HepG2 (cell line): ENCODE measurements at regions not wholly inside any gene's neighbourhood (a gene's known extent, or its start where the extent isn't known, plus 50 kb on each side); places are given as distances from the start of the nearest gene placed in this dataset.

ENCODE experiments used
- ATAC-seq: fragments of 200-7000 bp; cut with Tn5 transposase; 3 replicates; pipeline ENCODE4 v1.9.1; 2020; ENCODE audit warnings: mild to moderate bottlenecking, moderate library complexity
- BruUV-seq: library from RNA; stranded (reverse); fragments of 400-500 nt; replicated peaks from 2 replicates; lab custom pipeline; 2021; lab: Mats Ljungman, UMichigan
- CTCF ChIA-PET: fragments of 300-600 bp; formaldehyde crosslinking; extraction: SDS; loops from one replicate; lab custom pipeline; 2021; ENCODE audit warnings: low total read pairs, inconsistent platforms, low intra/inter-chr PET ratio; lab: Yijun Ruan, JAX
- POLR2A ChIA-PET: fragments of 350-600 bp; sonication (Branson Sonifier 250); formaldehyde crosslinking; loops from one replicate; lab custom pipeline; 2020; ENCODE audit warnings: antibody characterized with exemption, inconsistent platforms; lab: Yijun Ruan, JAX
- DNase-seq: peaks from one replicate; pipeline ENCODE4 v3.0.0-alpha.2; 2015; ENCODE audit warnings: low spot score
- FAIRE-seq: peaks from 3 replicates; lab custom pipeline; 2011; peaks lifted over from hg19 to GRCh38; lab: Jason Lieb, UNC
- H2AFZ ChIP-seq: one replicate; pipeline ENCODE4 v1.6.1; 2011; ENCODE audit warnings: low read length, inconsistent platforms
- H3K27ac ChIP-seq: fragments of 300-600 bp; 3 replicates; pipeline ENCODE4 v1.8.0; 2011; ENCODE audit warnings: mixed run types, mild to moderate bottlenecking, mixed read lengths, low read length, inconsistent platforms; ENCODE audit not compliant: insufficient read depth; ENCODE audit errors: extremely low read length
- H3K27me3 ChIP-seq, 2 experiments: fragments of 200-600 bp in 1 of 2; 2 replicates in 1 of 2; 3 replicates in 1 of 2; pipeline versions ENCODE4 v1.6.0 to v1.8.0; 2011; ENCODE audit warnings: low read length in 2 of 2, mild to moderate bottlenecking in 2 of 2, moderate library complexity in 2 of 2, inconsistent platforms in 1 of 2; ENCODE audit not compliant: insufficient read depth in 2 of 2, control insufficient read depth in 1 of 2
- H3K36me3 ChIP-seq, 2 experiments: fragments of 200-600 bp in 1 of 2; replicated peaks in 1 of 2; 2 replicates in 1 of 2; 3 replicates in 1 of 2; pipeline versions ENCODE4 v1.5.1 to v1.8.0; 2011; ENCODE audit warnings: low read length in 2 of 2, inconsistent platforms in 1 of 2; ENCODE audit not compliant: insufficient read depth in 2 of 2, control insufficient read depth in 1 of 2
- H3K4me1 ChIP-seq: 2 replicates; pipeline ENCODE4 v1.5.1; 2012; ENCODE audit warnings: low read length, inconsistent platforms; ENCODE audit not compliant: insufficient read depth
- H3K4me2 ChIP-seq: 2 replicates; pipeline ENCODE4 v1.6.0; 2011; ENCODE audit warnings: low read depth, low read length, inconsistent platforms
- H3K4me3 ChIP-seq, 3 experiments: fragments of 200-600 bp in 1 of 3; sonication (generic), shearing (Covaris generic) in 1 of 3; replicated peaks in 1 of 3; 2 replicates each; pipeline ENCODE4 v1.5.1; 2011 to 2016; ENCODE audit warnings: low read length in 3 of 3, inconsistent platforms in 2 of 3, low read depth in 2 of 3, mild to moderate bottlenecking in 2 of 3, control low read depth in 1 of 3, mixed read lengths in 1 of 3; ENCODE audit not compliant: insufficient read depth in 1 of 3
- H3K79me2 ChIP-seq: one replicate; pipeline ENCODE4 v1.6.1; 2011; ENCODE audit warnings: low read length, inconsistent platforms; ENCODE audit not compliant: insufficient read depth
- H3K9ac ChIP-seq: 2 replicates; pipeline ENCODE4 v1.6.0; 2011; ENCODE audit warnings: mild to moderate bottlenecking, low read depth, low read length, inconsistent platforms; ENCODE audit not compliant: insufficient read depth
- H3K9me3 ChIP-seq: 2 replicates; pipeline ENCODE4 v1.5.1; 2012; ENCODE audit warnings: mild to moderate bottlenecking, low read length
- H4K20me1 ChIP-seq: 2 replicates; pipeline ENCODE4 v1.6.0; 2011; ENCODE audit warnings: inconsistent platforms, mild to moderate bottlenecking, low read length, moderate library complexity; ENCODE audit not compliant: insufficient read depth
- ARNT ChIP-seq: fragments of 450-650 bp; IDR thresholded peaks from 2 replicates; pipeline ENCODE4 v1.6.1; 2017
- FOXO1 ChIP-seq: sonication (generic); formaldehyde crosslinking; IDR thresholded peaks from 2 replicates; pipeline ENCODE4 v1.4.0; 2020; ENCODE audit warnings: missing genetic modification reagents
- MEF2D ChIP-seq: sonication (generic); formaldehyde crosslinking; IDR thresholded peaks from 2 replicates; pipeline ENCODE4 v1.5.1; 2020; ENCODE audit warnings: mild to moderate bottlenecking, missing genetic modification reagents
- ZBTB2 ChIP-seq: sonication (generic); formaldehyde crosslinking; IDR thresholded peaks from 2 replicates; pipeline ENCODE4 v1.8.0; 2022; ENCODE audit warnings: low read depth, missing genetic modification reagents
- ZNF547 ChIP-seq: sonication (generic); formaldehyde crosslinking; IDR thresholded peaks from 2 replicates; pipeline ENCODE4 v1.5.1; 2020; ENCODE audit warnings: mild to moderate bottlenecking, missing genetic modification reagents
- ZNF549 ChIP-seq: sonication (generic); formaldehyde crosslinking; IDR thresholded peaks from 2 replicates; pipeline ENCODE4 v1.5.0; 2020; ENCODE audit warnings: missing genetic modification reagents
- ZNF562 ChIP-seq: sonication (generic); formaldehyde crosslinking; IDR thresholded peaks from 2 replicates; pipeline ENCODE4 v1.8.0; 2022; ENCODE audit warnings: missing genetic modification reagents, borderline replicate concordance
- ZNF609 ChIP-seq: sonication (generic); formaldehyde crosslinking; IDR thresholded peaks from 2 replicates; pipeline ENCODE4 v1.4.0; 2020; ENCODE audit warnings: mild to moderate bottlenecking, missing genetic modification reagents, borderline replicate concordance
- ZNF646 ChIP-seq: sonication (generic); formaldehyde crosslinking; IDR thresholded peaks from 2 replicates; pipeline ENCODE4 v1.9.0; 2021; ENCODE audit warnings: mild to moderate bottlenecking, missing genetic modification reagents
- ZNF672 ChIP-seq: sonication (generic); formaldehyde crosslinking; IDR thresholded peaks from 2 replicates; pipeline ENCODE4 v1.8.1; 2022; ENCODE audit warnings: missing genetic modification reagents
- ZNF704 ChIP-seq: sonication (generic); formaldehyde crosslinking; IDR thresholded peaks from 2 replicates; pipeline ENCODE4 v1.8.1; 2023; ENCODE audit warnings: mild to moderate bottlenecking, inconsistent platforms, moderate library complexity, missing genetic modification reagents, borderline replicate concordance
- WGBS: methylation state at CpG from one replicate; pipeline ENCODE4 v1.1.6; 2017; ENCODE audit warnings: low lambda C conversion rate; 5-methylcytosine and 5-hydroxymethylcytosine counted together
- in situ Hi-C: cut with HindIII; loops from 2 replicates; pipeline ENCODE4 v1.10.0; 2017; ENCODE audit warnings: low pct_unique_long_range_greater_than_20kb; ENCODE audit not compliant: extremely low pct_ligation_motif_present
- intact Hi-C: fragments of 100-400 bp; cut with micrococcal nuclease; formaldehyde crosslinking; loops from one replicate; pipeline ENCODE4 v1.10.0; 2022; ENCODE audit not compliant: unreplicated experiment

GRCh38 chr4:188372058-188372457 lies 232.8 kb downstream of the TRIML1 start:
- no TSS peak for BruUV-seq
- ChIA-PET POLR2A (no interaction called here), CTCF (no interaction called here)
- ATAC-seq (no peak), FAIRE-seq (no peak), DNase-seq (no peak)
- H3K36me3 ChIP-seq: no peaks in the 10 kb centered on the region
- peaks cover 0 to 3% of the 10 kb centered on the region in 2 experiments; a peak in 1 of 5 replicates for H3K27me3 ChIP-seq
- H3K9ac ChIP-seq: no peak overlapping the region
- peaks cover 10% of the 10 kb centered on the region for H3K9me3 ChIP-seq
- H3K79me2 ChIP-seq: no peaks in the 10 kb centered on the region
- no peaks in the 10 kb centered on the region for H3K4me1 ChIP-seq
- no peak overlapping the region for H3K27ac ChIP-seq
- H2AFZ ChIP-seq: no peak overlapping the region
- H3K4me2 ChIP-seq: no peak overlapping the region
- H4K20me1 ChIP-seq: no peaks in the 10 kb centered on the region
- H3K4me3 ChIP-seq: no peak overlapping the region
- WGBS: 3% methylated on average over 1 of the region's 1 CpG
- intact Hi-C loops (loop anchor here (5.0 kb wide), 1 partner anchor 765 kb away; no protein-coding TSS in a partner anchor), in situ Hi-C loops (no loop called here)
- TF ChIP-seq ZBTB2: no peak
- TF ChIP-seq FOXO1: no peak
- TF ChIP-seq ZNF547 (CRISPR knock-in tag): no peak
- TF ChIP-seq ZNF672 (CRISPR knock-in tag): no peak
- TF ChIP-seq ZNF609 (CRISPR knock-in tag): no peak
- no peak for TF ChIP-seq MEF2D
- no peak for TF ChIP-seq ZNF646
- TF ChIP-seq ARNT: no peak
- TF ChIP-seq ZNF704 (CRISPR knock-in tag): no peak
- no peak for TF ChIP-seq ZNF549 (CRISPR knock-in tag)
- no peak for TF ChIP-seq ZNF562
